COLO829 (cell line): ENCODE measurements at regions not wholly inside any gene's neighbourhood (a gene's known extent, or its start where the extent isn't known, plus 50 kb on each side); places are given as distances from the start of the nearest gene placed in this dataset.
A peak's percentile ranks its signal among the peaks of the same experiment; 100 is the strongest.
"Not testable (repeated sequence)": the region's sequence is repeated elsewhere in the genome, so short reads cannot be mapped to it uniquely, and the experiment has no call there.

Experiments used
- DNase-seq: peaks from one replicate; pipeline ENCODE4 v3.0.0; 2012; ENCODE audit warnings: low spot score

DNA sequence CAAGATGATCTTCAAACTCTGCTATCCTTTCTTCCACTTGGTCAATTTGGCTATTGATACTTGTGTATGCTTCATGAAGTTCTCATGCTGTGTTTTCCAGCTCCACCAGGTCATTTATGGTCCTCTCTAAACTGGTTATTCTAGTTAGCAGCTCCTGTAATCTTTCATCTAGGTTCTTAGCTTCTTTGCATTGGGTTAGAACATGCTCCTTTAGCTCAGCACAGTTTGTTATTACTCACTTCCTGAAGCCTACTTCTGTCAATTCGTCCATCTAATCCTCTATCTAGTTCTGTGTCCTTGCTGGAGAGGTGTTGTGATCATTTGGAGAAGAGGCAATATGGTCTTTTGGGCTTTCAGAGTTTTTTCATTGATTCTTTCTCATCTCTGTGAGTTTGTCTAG is 430.2 kb upstream of the ACVR2A start:
- not testable (repeated sequence) for DNase-seq

DNA sequence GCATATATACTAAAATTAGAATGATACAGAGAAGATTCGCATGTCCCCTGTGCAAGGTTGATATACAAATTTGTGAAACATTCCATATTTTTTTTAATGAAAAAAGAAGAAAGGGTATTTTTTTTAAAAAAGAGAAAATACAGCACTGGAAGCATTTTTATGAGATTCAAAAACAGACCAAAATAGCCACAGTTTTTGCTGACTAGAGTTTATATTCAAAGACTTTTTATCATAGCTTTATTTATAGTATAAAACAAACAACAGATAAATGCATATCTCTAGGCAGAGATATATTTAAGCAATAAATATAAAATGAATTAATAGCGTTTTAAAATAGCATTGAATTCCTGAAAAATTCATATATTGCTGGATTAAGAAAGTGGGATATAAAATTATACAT is 436.5 kb upstream of the ACVR2A start:
- no peak for DNase-seq

DNA sequence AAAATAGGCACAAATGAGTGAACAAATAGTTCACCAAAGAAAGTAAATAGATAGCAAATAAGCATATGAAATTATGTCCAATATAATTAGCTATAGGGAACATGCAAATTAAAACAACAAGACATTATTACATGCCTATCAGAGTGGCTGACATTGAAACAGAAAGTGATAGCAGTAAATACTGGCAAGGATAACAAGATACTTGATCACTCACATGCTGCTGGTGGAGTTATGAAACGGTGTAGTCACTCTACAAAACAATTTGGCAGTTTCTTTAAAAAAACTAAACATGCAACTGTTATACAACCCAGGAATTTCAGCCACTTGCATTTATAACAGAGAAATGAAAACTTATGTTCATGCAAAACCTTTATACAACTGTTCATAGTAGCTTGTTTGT is 439.2 kb upstream of the ACVR2A start:
- no peak for DNase-seq

DNA sequence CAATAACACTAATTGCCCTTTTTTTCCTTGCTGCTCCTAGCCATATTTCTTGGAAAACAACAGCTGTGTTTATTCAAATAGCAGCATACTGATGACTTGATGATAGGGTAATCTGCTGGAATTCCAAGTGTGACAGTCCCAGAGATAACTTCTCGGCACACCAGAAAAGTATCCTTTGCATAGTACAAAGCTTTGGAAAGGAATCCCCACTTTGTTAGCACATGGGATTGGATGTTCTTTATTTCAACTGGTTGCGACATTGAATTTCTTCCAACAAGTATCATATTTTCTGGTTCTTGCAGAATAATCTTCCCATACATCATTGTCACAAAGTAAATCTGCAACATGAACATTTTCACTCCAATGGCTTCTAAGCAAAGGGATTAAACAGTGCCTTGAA is 445.8 kb upstream of the ACVR2A start:
- DNase-seq = no peak

DNA sequence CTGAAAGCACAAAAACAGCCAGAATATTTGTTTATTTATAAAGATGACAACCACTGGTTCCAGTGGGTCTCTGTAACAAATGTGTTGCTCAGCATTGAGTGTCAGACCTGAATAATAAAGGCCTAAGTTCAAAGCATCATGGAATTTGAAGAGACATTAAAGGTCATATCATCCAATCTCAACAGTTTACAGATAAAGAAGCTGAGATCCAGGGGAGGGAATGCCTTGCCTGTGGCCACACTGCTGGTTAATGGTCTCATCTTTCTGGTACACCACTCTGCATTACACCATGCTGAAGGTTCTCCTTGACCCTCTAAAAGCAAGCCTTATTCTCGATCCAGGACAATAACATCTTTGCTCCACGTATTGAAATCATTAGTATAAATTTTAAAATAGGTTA is 446.5 kb upstream of the ACVR2A start:
- DNase-seq = no peak

DNA sequence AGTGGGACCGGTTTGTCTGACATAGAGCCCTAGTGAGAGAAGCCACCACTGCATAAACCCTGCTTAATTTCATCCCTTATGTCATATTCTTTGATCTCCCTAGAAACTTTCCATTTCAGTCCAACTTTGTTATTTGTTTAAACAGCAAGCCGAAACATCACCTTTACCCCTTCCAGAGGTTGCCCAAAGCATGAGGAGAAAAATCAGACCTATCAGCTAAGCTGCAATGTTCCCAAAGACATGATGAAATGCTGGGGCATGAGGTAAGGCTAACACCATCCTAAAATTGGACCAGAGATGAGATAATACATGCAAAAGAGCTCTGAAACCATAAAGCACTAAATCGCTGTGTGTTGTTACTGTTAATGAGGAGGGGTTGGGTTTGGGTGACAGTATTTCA is 447.9 kb upstream of the ACVR2A start:
- no peak for DNase-seq

DNA sequence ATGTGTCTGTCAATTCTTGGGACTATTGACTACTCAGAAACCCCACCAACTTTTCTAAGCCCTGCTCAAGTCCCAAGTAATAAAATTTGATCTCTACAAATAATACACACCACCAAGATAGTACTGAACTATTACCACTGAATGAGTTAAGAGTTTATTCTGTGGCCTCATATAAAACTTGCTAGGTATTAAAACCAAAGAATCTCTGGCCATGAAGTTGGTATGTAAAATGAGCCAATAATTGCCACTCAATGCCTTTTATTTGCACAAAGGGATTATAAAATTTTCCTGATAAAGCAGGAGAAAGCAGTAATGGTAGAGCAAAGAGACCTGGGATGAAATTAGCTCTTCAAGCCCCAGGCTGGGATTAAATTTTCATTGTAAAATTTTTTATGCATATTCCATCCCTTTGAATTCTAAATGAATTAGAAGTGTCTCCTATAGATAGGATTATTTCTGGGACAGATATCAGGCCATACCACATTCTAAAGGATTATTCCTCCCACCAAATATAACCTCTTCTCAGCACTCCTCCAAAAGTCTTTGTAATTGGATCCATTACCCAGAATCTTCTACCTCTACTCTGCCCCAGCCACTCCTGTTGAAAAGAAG is 450.5 kb upstream of the ACVR2A start:
- no peak for DNase-seq

DNA sequence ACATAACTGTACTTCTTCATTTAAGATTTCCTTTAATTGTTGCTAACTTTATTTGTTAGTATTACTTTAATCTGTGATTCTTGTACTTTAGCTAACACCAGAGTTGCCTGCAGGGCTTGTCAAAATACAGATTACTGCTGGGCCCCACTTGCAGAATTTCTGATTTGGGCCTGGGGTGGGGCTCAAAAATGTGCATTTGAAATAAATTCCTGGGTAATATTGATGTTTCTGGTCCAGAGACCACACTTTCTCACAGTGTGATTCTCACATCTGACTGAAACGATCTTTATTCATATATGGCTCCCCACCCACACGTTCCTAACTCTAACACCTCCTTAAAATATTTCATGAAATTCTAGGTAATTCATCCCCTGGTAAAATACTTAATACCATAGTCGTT is 452.6 kb upstream of the ACVR2A start:
- no peak for DNase-seq

DNA sequence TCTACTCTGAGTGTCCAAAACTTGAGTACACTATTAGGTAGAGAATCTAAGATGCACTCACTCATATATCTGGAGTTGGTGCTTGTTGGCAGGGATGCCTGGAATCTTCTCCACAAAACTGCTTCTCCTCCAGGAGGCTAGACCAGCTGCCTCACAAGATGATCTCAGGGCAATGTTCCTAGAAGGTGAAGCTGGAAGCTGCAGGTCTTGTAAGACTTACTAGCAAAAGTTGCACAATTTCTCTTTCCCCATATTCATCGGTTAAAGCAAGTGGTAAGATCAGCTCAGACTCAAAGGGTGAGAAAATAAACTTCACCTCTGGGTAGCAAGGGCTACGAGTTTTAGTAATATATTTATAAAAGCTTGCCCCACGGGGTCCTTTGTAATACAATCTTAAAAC is 454.4 kb upstream of the ACVR2A start:
- DNase-seq = no peak

DNA sequence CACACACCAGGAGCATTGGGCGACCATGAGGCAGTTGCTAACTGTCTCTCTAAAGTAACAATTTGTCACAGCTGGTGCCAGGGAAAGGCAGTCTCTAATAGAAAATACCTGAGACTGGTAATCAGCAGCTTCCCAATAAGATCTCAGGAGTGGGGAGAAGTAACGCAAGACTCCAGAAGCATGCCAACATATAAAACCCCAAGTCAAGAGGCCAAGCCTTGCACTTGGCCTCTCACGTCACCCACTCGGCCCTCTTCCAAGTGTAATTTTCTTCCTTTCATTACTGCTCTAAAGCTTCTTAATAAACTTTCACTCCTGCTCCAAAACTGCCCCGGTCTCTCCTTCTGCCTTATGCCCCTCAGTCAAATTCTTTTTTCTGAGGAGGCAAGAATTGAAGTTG is 455.6 kb upstream of the ACVR2A start:
- DNase-seq = no peak

DNA sequence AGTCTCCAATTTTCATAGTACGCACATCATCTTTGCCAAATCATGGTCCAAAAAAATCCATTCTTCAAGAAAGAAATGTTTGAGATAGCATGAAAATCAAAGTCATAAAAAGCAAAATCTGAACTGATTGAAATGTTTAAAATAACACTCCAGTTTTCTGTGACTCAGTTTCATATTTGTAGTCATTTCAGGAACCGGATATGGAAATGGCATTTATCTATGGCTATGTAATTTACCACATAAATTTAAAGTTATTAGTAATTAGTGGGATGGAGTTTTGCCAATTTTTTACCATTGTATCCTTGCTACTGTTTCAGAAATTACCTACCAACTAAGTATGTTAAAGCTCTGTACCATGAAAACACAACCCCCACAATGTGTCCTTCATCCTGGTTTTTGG is 456.6 kb upstream of the ACVR2A start:
- DNase-seq = no peak

DNA sequence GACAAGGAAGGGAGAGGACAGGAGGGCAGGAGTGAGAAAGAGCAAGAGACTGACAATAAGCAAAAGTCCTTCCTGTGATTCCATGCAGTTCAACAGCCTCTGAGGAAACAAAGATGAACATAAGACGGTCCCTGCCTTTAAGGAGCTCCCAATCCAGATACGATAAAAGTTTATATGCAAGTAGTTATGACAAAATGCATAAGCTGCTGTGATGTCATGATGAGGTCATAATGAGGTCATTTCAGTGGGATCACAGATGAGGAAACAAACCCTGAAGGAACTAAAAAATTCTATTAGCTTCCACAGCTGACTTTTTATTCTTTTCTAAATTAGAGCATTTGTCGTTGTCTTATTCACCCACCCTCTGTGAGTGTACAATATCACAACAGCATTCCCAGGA is 458.5 kb upstream of the ACVR2A start:
- no peak for DNase-seq

DNA sequence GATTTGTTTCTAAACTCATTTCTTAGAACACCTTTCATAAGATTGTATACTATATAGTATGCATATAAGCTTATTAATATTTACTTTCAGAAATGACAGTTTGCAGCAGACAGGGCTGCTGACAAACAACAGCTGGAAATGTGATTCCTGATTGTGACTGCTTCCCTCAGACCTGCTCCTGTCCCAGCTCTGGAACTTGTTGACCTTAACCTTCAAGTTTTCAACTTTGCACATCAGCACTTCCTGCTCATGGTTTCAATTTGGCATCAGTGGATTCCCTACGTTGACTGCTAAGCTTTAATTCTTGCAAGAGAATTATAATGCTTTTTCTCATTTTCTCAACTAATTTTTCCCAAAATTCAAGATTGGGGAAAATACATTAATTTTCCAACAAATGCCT is 459.2 kb upstream of the ACVR2A start:
- DNase-seq = no peak

DNA sequence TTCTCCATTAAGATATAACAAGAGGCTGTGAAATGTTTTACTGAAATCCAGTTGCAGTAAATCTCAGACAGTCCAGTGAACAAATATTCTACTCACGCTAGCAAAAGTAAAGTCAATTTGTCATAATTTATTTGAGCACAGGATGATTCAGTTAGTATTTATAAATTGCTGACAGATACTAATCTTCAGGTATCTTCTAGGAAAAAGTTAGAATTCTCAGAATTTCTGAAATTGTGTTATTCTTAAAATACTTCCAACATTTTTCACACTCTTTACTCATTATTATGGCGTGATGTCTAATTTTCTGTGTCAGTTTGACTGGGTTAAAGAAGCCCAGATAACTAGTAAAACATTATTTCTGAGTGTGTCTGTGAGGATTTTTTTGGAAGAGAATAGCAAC is 460.2 kb upstream of the ACVR2A start:
- DNase-seq = no peak

DNA sequence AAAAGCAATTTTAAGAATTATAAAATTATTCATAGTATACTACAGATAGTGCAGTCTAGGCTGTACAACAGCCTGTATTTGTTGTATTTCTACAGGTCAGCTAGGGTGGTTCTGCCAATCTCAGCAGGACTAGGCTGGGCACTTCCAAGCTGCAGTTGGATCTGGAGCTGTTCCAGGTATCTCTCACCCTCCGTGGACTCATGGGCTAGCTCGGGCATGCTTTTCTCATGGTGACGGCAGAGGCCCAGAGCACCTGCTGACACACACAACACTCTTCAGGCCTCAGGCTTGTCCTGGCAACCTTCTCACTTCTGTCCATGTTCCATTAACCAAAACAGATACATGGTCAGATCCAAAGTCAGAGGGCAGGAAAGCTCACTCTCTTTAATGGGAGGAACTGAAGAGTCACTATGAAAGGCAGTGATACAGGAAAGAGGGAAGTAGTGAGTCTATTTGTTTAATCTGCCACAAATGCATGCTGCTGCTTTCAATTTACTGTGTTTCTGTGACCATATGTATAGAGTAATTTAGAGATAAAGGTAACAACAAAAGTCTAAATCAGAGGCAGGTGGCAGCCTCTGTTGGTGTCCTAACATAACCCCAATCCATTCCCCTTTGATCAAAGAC is 462.4 kb upstream of the ACVR2A start:
- DNase-seq = no peak

DNA sequence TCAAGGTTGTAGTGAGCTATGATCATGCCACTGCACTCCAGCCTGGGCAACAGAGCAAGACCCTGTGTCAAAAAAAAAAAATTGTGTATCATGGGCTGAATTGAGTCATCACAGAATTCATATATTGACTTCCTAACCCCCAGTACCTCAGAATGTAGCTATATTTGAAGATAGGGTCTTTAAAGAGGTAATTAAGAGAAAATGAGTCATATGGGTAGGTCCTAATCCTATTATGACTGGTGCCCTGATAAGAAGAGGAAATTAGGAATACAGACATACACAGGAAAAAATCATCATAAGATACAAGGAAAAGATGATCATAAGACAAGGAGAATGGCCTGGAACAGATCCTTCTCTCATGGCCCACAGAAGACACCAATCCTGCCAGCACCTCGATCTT is 466.4 kb upstream of the ACVR2A start:
- no peak for DNase-seq

DNA sequence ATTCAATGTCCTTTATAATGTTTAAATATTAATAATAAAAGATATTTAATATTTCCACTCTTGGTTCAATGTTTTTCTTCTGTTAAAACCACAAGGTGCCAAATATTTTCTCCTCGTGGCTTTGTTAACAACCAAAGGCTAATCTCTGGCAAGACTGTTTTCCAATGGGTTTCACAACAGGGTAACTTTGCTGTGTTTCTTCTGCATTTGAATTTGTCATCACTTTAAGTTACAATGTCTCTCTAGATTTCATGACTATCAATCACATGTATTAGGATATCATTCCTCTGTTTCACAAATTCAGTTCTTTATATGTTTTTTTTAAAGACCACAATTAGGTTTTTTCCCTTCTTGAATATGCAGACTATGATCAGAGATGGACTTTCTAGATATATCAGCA is 469.8 kb upstream of the ACVR2A start:
- DNase-seq = no peak

DNA sequence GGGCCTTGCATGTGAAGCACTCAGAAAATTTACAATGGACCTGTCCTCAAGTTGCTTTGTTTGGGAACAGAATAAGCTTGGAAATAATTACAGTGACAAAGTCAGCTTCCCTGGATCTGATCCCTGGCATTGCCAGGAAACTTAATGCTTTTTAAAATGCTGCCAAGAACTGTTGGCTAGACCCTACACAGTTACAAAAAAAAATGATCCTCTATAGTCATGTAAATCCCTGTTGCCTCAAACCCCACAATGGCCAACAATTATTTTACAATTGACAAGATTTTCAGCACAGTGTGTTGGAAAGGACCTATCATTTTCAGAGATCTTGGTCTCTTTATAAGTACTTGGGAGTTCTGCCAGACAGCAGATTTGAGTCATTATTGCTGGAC is 470.4 kb upstream of the ACVR2A start:
- no peak for DNase-seq

DNA sequence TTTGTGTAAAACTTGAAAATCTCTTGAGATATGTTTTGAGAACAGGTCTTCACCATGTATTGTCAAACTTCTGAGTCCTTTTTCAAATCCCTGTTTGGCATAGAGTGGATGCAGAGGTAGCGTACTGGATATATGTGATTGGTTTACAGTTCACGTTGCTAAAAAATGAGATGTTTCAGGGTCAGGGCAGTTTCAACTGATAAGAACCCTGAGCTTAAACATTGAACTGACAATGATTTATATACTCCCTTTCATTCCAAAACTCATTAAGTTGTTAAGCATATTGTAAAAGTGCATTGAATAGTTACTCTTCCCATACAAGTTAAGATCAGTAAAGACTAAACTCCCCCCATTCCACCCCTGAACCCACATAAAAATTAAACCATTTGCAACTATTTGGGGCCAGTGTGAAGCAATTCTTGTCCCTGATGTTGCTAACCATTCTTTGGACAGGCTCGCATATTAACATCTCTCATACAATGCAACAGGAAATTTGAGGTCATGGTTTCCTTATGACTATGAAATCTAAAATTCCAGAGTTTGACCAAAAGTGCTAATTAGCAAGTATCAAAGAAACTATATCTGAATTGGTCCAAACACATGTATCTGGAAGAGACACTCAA is 470.9 kb upstream of the ACVR2A start:
- DNase-seq = no peak

DNA sequence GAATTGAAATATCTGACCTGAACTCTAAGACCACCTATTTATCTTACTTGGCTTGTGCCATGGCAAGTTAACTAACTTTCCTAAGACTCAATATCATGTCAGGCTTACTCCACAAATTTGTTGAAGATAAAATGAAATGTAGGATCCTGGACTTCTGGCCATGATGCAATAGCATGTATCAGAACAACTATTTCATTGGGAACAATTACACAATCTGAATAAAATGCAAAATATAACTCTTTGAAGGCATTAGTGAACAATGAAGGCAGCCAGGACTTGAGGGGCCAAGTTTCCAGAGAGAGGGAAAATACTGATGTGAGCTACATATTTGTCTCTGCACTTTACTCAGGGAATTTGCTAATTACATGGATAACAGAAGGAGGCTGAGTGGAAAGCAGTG is 476.5 kb upstream of the ACVR2A start:
- no peak for DNase-seq

DNA sequence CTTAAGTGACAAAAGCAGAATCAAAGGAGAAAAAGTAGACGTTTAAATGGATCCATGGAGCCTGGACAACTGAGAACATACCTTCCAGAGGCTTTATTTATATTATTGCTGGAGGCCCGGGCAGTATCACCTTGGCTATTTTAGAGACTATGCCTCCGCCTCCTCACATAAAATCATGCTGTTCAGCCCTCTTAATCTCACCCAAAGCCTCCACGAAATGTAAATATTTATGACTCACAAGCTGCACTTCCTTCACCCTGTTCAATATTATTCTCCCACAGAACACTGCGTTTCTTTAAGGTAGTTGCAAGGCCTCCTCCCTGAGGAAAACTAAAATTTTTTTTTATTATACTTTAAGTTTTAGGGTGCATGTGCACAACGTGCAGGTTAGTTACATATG is 478.6 kb upstream of the ACVR2A start:
- DNase-seq = no peak

DNA sequence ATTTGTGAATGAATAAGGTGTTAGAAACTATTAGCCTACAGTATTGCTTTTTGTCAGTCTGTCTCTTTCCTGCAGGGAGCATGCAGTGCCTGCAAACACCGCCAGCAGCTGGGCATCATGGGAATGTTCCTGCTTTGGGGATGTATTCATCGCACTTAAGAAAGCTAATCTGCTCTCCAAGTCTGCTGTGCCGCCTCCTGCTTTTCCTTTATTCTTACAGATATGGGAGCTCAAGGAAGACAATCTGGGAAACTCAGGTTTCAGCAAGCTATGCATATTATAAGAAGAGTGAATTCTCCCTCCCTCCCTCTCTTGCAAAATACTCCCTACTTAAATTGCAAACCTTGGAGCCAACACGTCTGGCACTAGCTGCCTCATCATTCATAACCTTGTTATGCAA is 479.2 kb upstream of the ACVR2A start:
- no peak for DNase-seq

DNA sequence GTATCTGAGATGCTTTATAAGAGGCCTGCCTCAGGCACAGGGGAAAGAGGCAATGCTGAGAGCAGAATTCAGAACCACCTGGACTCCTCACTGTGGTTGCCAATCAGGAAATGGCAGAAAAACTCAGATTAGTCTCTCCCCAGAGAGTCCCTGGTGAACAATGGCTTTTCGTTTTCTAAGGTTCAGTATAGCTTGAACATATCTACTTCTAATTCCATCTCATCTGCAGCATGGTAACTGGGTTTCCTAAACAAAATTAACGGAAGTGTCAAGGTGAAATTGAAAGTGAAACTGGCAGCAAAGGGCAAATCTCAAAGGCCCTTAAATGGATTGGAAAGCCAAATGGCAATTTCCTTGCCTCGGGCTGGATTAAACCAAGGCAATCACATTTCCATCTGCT is 480.2 kb upstream of the ACVR2A start:
- peak; percentile 3 for DNase-seq

DNA sequence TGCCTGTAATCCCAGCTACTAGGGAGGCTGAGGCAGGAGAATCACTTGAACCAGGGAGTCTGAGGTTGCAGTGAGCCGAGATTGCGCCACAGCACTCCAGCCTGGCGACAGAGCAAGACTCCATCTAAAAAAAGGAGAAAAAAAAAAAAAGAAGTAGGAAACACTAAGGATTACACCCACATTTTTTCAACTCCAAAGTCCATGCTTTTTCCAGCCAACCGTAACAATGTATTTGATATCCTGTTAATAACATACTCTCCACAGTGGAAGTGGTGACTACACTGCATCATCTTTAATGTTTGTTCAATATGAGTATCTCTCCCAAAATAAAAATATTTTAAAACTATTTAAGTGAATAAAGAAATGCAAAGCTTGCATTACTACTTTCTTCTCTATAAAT is 481.6 kb upstream of the ACVR2A start:
- no peak for DNase-seq
